ENCODE measurements at regions not wholly inside any gene's neighbourhood (a gene's known extent, or its start where the extent isn't known, plus 50 kb on each side); places are given as distances from the start of the nearest gene placed in this dataset.

DNA sequence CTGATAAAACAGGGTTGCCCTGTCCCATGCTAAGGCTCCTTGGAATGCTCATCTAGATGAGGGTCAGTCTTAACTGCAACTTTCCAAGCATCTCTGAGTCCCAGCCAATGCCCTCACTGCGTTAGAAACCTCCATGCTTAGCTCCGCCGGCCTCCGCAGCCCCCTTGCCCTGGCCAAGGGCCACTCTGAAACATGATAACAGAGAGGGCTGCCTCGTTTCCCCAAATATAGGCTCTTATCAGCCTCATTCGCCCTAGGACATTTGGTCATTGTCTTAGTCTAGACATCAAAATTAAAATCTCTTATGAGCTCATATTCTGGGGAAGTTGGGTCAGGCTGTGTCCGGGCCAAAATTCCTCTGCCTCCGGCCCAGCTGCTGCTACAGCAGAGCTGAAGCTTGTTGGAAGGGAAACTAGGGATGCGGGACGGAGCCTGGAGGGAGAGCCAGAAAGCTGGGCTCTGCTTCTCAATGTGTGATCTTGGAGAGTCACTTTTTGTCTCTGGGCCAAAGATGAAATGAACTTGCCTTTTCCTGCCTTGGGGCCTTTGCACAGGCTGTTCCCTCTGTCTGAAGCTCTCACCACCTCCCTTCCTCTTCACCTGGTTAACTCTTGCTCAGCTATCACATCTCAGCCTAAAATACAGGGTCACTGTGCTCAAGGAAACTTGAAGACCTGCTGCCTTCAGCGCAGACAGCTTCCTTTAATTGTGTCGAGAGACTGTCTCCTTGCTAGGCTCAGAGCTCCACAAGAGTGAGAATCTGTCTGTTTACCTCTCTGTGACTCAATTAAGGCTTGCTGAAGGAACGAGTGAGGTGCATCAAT is 191.3 kb downstream of the RGS3 start:
- no peak overlapping the region for H2AFZ ChIP-seq (ENCODE audit: low read depth, low read length)
- no peaks in the 10 kb centered on the region for H3K27me3 ChIP-seq (ENCODE audit: insufficient read depth, low read depth, low read length)
- no peaks in the 10 kb centered on the region for H3K36me3 ChIP-seq (ENCODE audit: insufficient read depth, low read length)
- no peaks in the 10 kb centered on the region for H3F3A ChIP-seq (ENCODE audit: insufficient read depth, low read length, poor library complexity, severe bottlenecking)
- H3K9me2 ChIP-seq (ENCODE audit: insufficient read depth, low read length) = no peaks in the 10 kb centered on the region
- no peak overlapping the region for H3K4me2 ChIP-seq (ENCODE audit: low read length)
- H3K79me2 ChIP-seq (replicated peaks; ENCODE audit: insufficient read depth, low read length) = no peaks in the 10 kb centered on the region
- no peak overlapping the region for H3K27ac ChIP-seq (ENCODE audit: low read length)
- no peak for TF ChIP-seq RAD21 (conservative IDR thresholded peaks at IDR 0.05)
- TF ChIP-seq EP300 (conservative IDR thresholded peaks at IDR 0.05; ENCODE audit: poor library complexity, severe bottlenecking) = no peak
- TF ChIP-seq, protein P1, sequence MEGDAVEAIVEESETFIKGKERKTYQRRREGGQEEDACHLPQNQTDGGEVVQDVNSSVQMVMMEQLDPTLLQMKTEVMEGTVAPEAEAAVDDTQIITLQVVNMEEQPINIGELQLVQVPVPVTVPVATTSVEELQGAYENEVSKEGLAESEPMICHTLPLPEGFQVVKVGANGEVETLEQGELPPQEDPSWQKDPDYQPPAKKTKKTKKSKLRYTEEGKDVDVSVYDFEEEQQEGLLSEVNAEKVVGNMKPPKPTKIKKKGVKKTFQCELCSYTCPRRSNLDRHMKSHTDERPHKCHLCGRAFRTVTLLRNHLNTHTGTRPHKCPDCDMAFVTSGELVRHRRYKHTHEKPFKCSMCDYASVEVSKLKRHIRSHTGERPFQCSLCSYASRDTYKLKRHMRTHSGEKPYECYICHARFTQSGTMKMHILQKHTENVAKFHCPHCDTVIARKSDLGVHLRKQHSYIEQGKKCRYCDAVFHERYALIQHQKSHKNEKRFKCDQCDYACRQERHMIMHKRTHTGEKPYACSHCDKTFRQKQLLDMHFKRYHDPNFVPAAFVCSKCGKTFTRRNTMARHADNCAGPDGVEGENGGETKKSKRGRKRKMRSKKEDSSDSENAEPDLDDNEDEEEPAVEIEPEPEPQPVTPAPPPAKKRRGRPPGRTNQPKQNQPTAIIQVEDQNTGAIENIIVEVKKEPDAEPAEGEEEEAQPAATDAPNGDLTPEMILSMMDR (IDR thresholded peaks at IDR 0.05; ENCODE audit: poor library complexity, severe bottlenecking) = no peak
- H3K4me3 ChIP-seq (ENCODE audit: low read length) = no peak overlapping the region
- no peak overlapping the region for H3K9ac ChIP-seq (ENCODE audit: low read length)
- H3K9me3 ChIP-seq (ENCODE audit: low read length) = no peaks in the 10 kb centered on the region
- H4K20me1 ChIP-seq (ENCODE audit: insufficient read depth) = no peaks in the 10 kb centered on the region

DNA sequence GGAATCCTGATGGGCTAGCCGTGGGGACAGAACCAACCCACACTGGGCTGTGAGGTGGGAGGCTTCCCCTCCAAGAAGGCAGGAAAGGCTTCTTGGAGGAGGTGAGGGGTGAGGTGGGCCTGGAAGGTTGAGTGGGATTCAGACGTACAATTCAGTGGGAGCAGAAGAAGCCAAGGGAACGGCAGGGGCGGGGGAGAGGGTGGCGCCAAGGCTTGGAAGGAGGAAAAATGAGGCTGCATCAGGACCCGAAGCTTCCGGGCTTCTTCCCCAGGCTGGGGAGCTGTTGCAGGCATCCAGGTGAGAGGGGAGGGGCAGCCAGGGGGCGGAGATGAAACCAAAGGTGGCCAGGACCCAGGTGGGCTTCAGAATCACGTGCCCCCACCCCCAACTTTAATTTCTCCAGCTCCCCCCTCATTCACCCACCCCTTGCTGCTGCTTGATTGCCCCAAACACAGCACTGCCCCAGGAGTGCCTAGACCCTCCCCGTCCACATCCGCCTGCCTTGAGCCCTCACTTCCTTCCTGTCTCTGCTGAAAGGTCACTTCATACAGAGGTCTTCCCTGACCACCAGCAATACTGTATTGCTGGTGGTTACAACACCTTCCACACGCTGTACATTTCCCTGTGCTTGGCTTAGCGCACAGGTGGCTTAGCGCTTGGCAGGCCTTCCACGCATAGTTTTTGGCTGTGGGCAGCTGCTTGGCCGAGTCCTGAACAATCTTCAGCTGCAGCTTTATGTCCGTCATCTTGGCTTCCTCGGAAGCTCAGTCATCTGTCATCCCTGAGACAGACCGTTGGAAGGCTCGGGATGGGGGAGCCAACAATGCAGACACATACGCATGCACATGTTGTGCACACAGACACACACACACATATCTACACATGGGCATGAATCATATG is 193.5 kb downstream of the RGS3 start:
- Histone ChIP-seq H3K9me3 (ENCODE audit: low read length) (no peaks in the 10 kb centered on the region), H3K9me2 (ENCODE audit: insufficient read depth, low read length) (no peaks in the 10 kb centered on the region), H3K9ac (ENCODE audit: low read length) (no peak overlapping the region), H3K36me3 (ENCODE audit: insufficient read depth, low read length) (no peaks in the 10 kb centered on the region), H3K27me3 (ENCODE audit: insufficient read depth, low read depth, low read length) (no peaks in the 10 kb centered on the region), H3F3A (ENCODE audit: insufficient read depth, low read length, poor library complexity, severe bottlenecking) (no peaks in the 10 kb centered on the region), H3K4me3 (ENCODE audit: low read length) (no peak overlapping the region), H2AFZ (ENCODE audit: low read depth, low read length) (no peak overlapping the region), H3K27ac (ENCODE audit: low read length) (no peak overlapping the region), H4K20me1 (ENCODE audit: insufficient read depth) (no peaks in the 10 kb centered on the region), H3K79me2 (replicated peaks; ENCODE audit: insufficient read depth, low read length) (no peaks in the 10 kb centered on the region), H3K4me2 (ENCODE audit: low read length) (no peak overlapping the region)
- TF ChIP-seq, protein P2, sequence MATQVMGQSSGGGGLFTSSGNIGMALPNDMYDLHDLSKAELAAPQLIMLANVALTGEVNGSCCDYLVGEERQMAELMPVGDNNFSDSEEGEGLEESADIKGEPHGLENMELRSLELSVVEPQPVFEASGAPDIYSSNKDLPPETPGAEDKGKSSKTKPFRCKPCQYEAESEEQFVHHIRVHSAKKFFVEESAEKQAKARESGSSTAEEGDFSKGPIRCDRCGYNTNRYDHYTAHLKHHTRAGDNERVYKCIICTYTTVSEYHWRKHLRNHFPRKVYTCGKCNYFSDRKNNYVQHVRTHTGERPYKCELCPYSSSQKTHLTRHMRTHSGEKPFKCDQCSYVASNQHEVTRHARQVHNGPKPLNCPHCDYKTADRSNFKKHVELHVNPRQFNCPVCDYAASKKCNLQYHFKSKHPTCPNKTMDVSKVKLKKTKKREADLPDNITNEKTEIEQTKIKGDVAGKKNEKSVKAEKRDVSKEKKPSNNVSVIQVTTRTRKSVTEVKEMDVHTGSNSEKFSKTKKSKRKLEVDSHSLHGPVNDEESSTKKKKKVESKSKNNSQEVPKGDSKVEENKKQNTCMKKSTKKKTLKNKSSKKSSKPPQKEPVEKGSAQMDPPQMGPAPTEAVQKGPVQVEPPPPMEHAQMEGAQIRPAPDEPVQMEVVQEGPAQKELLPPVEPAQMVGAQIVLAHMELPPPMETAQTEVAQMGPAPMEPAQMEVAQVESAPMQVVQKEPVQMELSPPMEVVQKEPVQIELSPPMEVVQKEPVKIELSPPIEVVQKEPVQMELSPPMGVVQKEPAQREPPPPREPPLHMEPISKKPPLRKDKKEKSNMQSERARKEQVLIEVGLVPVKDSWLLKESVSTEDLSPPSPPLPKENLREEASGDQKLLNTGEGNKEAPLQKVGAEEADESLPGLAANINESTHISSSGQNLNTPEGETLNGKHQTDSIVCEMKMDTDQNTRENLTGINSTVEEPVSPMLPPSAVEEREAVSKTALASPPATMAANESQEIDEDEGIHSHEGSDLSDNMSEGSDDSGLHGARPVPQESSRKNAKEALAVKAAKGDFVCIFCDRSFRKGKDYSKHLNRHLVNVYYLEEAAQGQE (IDR thresholded peaks at IDR 0.05; ENCODE audit: borderline replicate concordance) = no peak
- TF ChIP-seq RAD21 (conservative IDR thresholded peaks at IDR 0.05) = no peak
- no peak for TF ChIP-seq EZH2 (IDR thresholded peaks at IDR 0.05; ENCODE audit: borderline replicate concordance, insufficient read depth, low read length, poor library complexity, severe bottlenecking)
- TF ChIP-seq POLR2AphosphoS5 (IDR thresholded peaks at IDR 0.05) = no peak
- TF ChIP-seq, protein P1 (IDR thresholded peaks at IDR 0.05; ENCODE audit: poor library complexity, severe bottlenecking) = no peak
- TF ChIP-seq TAF1 (IDR thresholded peaks at IDR 0.05; ENCODE audit: low read depth) = no peak
- no peak for TF ChIP-seq MXI1 (conservative IDR thresholded peaks at IDR 0.05; ENCODE audit: poor library complexity, severe bottlenecking)
- TF ChIP-seq EP300 (conservative IDR thresholded peaks at IDR 0.05; ENCODE audit: poor library complexity, severe bottlenecking) = no peak
- TF ChIP-seq SMC3 (conservative IDR thresholded peaks at IDR 0.05; ENCODE audit: poor library complexity) = no peak

All from neural cell (in vitro differentiated cells).